HCT116 (cell line): ENCODE measurements at regions not wholly inside any gene's neighbourhood (a gene's known extent, or its start where the extent isn't known, plus 50 kb on each side); places are given as distances from the start of the nearest gene placed in this dataset.

Experiments
- ATAC-seq: fragments of 200-7000 bp; cut with Tn5 transposase; 2 replicates; pipeline ENCODE4 v1.9.1; 2020; ENCODE audit warnings: mild to moderate bottlenecking, moderate library complexity
- BruUV-seq: library from RNA; stranded (reverse); fragments of 400-500 nt; replicated peaks from 2 replicates; lab custom pipeline; 2021; lab: Mats Ljungman, UMichigan
- CTCF ChIA-PET: fragments of 300-600 bp; sonication (Branson Sonifier 250); formaldehyde crosslinking; loops from one replicate; lab custom pipeline; 2021; ENCODE audit warnings: antibody characterized with exemption; lab: Charles Lee
- POLR2A ChIA-PET: fragments of 300-600, 350-600 bp; sonication (Branson Sonifier 250); formaldehyde crosslinking; loops from one replicate; lab custom pipeline; 2021; ENCODE audit warnings: antibody characterized with exemption; lab: Charles Lee
- RAD21 ChIA-PET, 2 experiments: fragments of 300-600 bp; sonication (Branson Sonifier 250); formaldehyde crosslinking; loops; one replicate each; lab custom pipeline; 2023; ENCODE audit warnings: low total read pairs in 2 of 2; ENCODE audit not compliant: uncharacterized antibody in 2 of 2, unreplicated experiment in 2 of 2, low non-redundant PET in 1 of 2; lab: Charles Lee
- DNase-seq: peaks from one replicate; pipeline ENCODE4 v3.0.0-alpha.2; 2010; ENCODE audit warnings: low read depth, low spot score
- H2AFZ ChIP-seq: fragments of 200-600 bp; shearing (Covaris generic), sonication (generic); 2 replicates; pipeline ENCODE4 v1.6.1; 2017; ENCODE audit warnings: low read depth, mixed run types, mixed read lengths, antibody characterized with exemption, low read length; ENCODE audit not compliant: poor library complexity, severe bottlenecking
- H3K27ac ChIP-seq: 2 replicates; pipeline ENCODE4 v1.5.1; 2012; ENCODE audit warnings: low read depth, low read length
- H3K27me3 ChIP-seq: fragments of 200-600 bp; sonication (generic); 2 replicates; pipeline ENCODE4 v1.6.1; 2016; ENCODE audit warnings: mixed run types, low read length, mixed read lengths; ENCODE audit not compliant: insufficient read depth
- H3K36me3 ChIP-seq, 2 experiments: fragments of 200-500 bp in 1 of 2; fragments of 200-600 bp in 1 of 2; sonication (Bioruptor generic) in 1 of 2; sonication (generic) in 1 of 2; 2 replicates each; pipeline versions ENCODE4 v1.5.1 to v1.6.1; 2014 to 2016; ENCODE audit warnings: low read length in 2 of 2, inconsistent platforms in 1 of 2, mixed read lengths in 1 of 2, mixed run types in 1 of 2; ENCODE audit not compliant: insufficient read depth in 2 of 2, control insufficient read depth in 1 of 2
- H3K4me1 ChIP-seq, 2 experiments: fragments of 200-600 bp in 1 of 2; sonication (generic) in 1 of 2; 2 replicates each; pipeline versions ENCODE4 v1.5.1 to v1.6.1; 2012 to 2017; ENCODE audit warnings: low read length in 2 of 2, inconsistent platforms in 1 of 2, mild to moderate bottlenecking in 1 of 2, mixed read lengths in 1 of 2, mixed run types in 1 of 2, moderate library complexity in 1 of 2; ENCODE audit not compliant: insufficient read depth in 2 of 2, control insufficient read depth in 1 of 2
- H3K4me2 ChIP-seq: fragments of 200-600 bp; sonication (generic); 2 replicates; pipeline ENCODE4 v1.6.1; 2017; ENCODE audit warnings: mixed run types, low read length, mixed read lengths
- H3K4me3 ChIP-seq, 2 experiments: fragments of 200-600 bp in 1 of 2; sonication (generic) in 1 of 2; replicated peaks in 1 of 2; 2 replicates each; pipeline ENCODE4 v1.5.1; 2011 to 2016; ENCODE audit warnings: low read length in 2 of 2, control low read depth in 1 of 2, low read depth in 1 of 2, mild to moderate bottlenecking in 1 of 2, mixed read lengths in 1 of 2, mixed run types in 1 of 2
- H3K79me2 ChIP-seq: fragments of 200-600 bp; sonication (generic); 2 replicates; pipeline ENCODE4 v1.6.1; 2017; ENCODE audit warnings: mild to moderate bottlenecking, mixed run types, low read length, moderate library complexity, mixed read lengths; ENCODE audit not compliant: insufficient read depth
- H3K9ac ChIP-seq: fragments of 200-600 bp; sonication (generic); 2 replicates; pipeline ENCODE4 v1.6.1; 2016; ENCODE audit warnings: low read length, mixed read lengths
- H3K9me2 ChIP-seq: fragments of 200-600 bp; sonication (generic), shearing (Covaris generic); 2 replicates; pipeline ENCODE4 v1.6.1; 2017; ENCODE audit warnings: mixed run types, mild to moderate bottlenecking, moderate library complexity; ENCODE audit not compliant: insufficient read depth
- H3K9me3 ChIP-seq, 2 experiments: fragments of 200-500 bp in 1 of 2; fragments of 200-600 bp in 1 of 2; sonication (Bioruptor generic) in 1 of 2; sonication (generic) in 1 of 2; 2 replicates each; pipeline ENCODE4 v1.6.1; 2014 to 2017; ENCODE audit warnings: low read length in 2 of 2, mixed read lengths in 2 of 2, inconsistent platforms in 1 of 2, low read depth in 1 of 2, mild to moderate bottlenecking in 1 of 2, mixed run types in 1 of 2, moderate library complexity in 1 of 2; ENCODE audit not compliant: control insufficient read depth in 1 of 2, insufficient read depth in 1 of 2
- H4K20me1 ChIP-seq: fragments of 200-600 bp; sonication (generic), shearing (Covaris generic); 2 replicates; pipeline ENCODE4 v1.6.1; 2017; ENCODE audit warnings: mixed run types, mild to moderate bottlenecking, moderate library complexity; ENCODE audit not compliant: insufficient read depth
- CBX3 ChIP-seq: IDR thresholded peaks from 2 replicates; pipeline ENCODE4 v1.6.1; 2012; ENCODE audit warnings: low read depth
- EGR1 ChIP-seq: IDR thresholded peaks from 2 replicates; pipeline ENCODE4 v1.6.1; 2012; ENCODE audit warnings: low read depth
- POLR2A ChIP-seq: IDR thresholded peaks from 2 replicates; pipeline ENCODE4 v1.7.0; 2011; ENCODE audit warnings: borderline replicate concordance; ENCODE audit not compliant: insufficient read depth, insufficient read length; ENCODE audit errors: extremely low read depth
- POLR2AphosphoS5 ChIP-seq: IDR thresholded peaks from 2 replicates; pipeline ENCODE4 v1.6.1; 2011; ENCODE audit warnings: mild to moderate bottlenecking, low read depth, low read length, moderate library complexity
- SIN3A ChIP-seq: IDR thresholded peaks from 2 replicates; pipeline ENCODE4 v1.6.1; 2012; ENCODE audit warnings: low read depth
- SP1 ChIP-seq: IDR thresholded peaks from 2 replicates; pipeline ENCODE4 v1.6.1; 2012; ENCODE audit warnings: low read depth
- TCF7L2 ChIP-seq: IDR thresholded peaks from 2 replicates; pipeline ENCODE4 v1.7.0; 2011; ENCODE audit warnings: borderline replicate concordance, inconsistent platforms; ENCODE audit not compliant: insufficient read depth, insufficient read length; ENCODE audit errors: extremely low read depth
- YY1 ChIP-seq: IDR thresholded peaks from 2 replicates; pipeline ENCODE4 v1.6.1; 2011; ENCODE audit warnings: low read length, low read depth, moderate library complexity, mild to moderate bottlenecking; ENCODE audit not compliant: insufficient replicate concordance; ENCODE audit errors: extremely low read depth
- intact Hi-C: fragments of 100-400 bp; cut with micrococcal nuclease; formaldehyde crosslinking; loops from 2 replicates; pipeline ENCODE4 v1.10.0; 2022
- TF ChIP-seq, protein P1 (sequence below): IDR thresholded peaks from 2 replicates; pipeline ENCODE4 v1.6.1; 2012
- TF ChIP-seq, protein P2 (sequence below), 3 experiments: fragments of 200-600 bp in 1 of 3; sonication (generic) in 1 of 3; IDR thresholded peaks in 2 of 3; conservative IDR thresholded peaks in 1 of 3; 2 replicates each; pipeline ENCODE4 v1.5.1; 2012 to 2017; ENCODE audit warnings: low read depth in 2 of 3, low read length in 2 of 3, antibody characterized with exemption in 1 of 3, borderline replicate concordance in 1 of 3, control low read depth in 1 of 3, mild to moderate bottlenecking in 1 of 3, mixed read lengths in 1 of 3, mixed run types in 1 of 3, moderate library complexity in 1 of 3; ENCODE audit not compliant: insufficient read depth in 1 of 3
- TF ChIP-seq, protein P3 (sequence below): IDR thresholded peaks from 2 replicates; pipeline ENCODE4 v1.6.1; 2011; ENCODE audit warnings: mild to moderate bottlenecking, low read length, moderate library complexity; ENCODE audit not compliant: insufficient replicate concordance; ENCODE audit errors: extremely low read depth
- TF ChIP-seq, protein P4 (sequence below): IDR thresholded peaks from 2 replicates; pipeline ENCODE4 v1.6.1; 2012; ENCODE audit warnings: low read depth

DNA sequence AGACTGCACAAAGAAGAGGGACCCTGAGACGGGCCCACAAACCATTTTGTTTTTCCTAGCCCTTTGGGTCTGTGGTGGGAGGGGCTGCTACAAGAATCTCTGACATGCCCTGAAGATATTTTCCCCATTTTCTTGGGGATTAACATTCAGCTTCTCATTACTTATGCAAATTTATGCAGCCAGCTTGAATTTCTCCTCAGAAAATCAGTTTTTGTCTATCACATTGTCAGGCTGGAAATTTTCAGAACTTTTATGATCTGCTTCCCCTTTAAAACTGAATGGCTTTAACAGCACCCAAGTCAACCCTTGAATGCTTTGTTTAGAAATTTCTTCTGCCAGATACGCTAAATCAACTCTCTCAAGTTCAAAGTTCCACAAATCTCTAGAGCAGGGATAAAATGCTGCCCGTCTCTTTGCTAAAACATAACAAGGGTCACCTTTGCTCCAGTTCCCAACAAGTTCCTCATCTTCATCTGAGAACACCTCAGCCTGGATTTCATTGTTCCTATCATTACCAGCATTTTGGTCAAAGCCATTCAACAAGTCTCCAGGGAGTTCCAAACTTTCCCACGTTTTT lies 560.0 kb upstream of the KCND2 start:
- Histone ChIP-seq H3K4me3 (no peak overlapping the region), H3K9ac (no peak overlapping the region), H2AFZ (no peak overlapping the region), H4K20me1 (no peaks in the 10 kb centered on the region), H3K27me3 (no peaks in the 10 kb centered on the region), H3K36me3 (no peaks in the 10 kb centered on the region), H3K4me2 (no peak overlapping the region), H3K4me1 (no peaks in the 10 kb centered on the region), H3K9me2 (no peaks in the 10 kb centered on the region; the same call in 1 of the 2 replicates), H3K27ac (no peak overlapping the region), H3K79me2 (no peaks in the 10 kb centered on the region), H3K9me3 (no peaks in the 10 kb centered on the region)
- TF ChIP-seq POLR2A: no peak
- no peak for TF ChIP-seq SP1
- TF ChIP-seq TCF7L2: no peak
- TF ChIP-seq, protein P1, sequence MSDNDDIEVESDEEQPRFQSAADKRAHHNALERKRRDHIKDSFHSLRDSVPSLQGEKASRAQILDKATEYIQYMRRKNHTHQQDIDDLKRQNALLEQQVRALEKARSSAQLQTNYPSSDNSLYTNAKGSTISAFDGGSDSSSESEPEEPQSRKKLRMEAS: no peak
- no peak for TF ChIP-seq YY1
- TF ChIP-seq SIN3A: no peak
- TF ChIP-seq, protein P2, sequence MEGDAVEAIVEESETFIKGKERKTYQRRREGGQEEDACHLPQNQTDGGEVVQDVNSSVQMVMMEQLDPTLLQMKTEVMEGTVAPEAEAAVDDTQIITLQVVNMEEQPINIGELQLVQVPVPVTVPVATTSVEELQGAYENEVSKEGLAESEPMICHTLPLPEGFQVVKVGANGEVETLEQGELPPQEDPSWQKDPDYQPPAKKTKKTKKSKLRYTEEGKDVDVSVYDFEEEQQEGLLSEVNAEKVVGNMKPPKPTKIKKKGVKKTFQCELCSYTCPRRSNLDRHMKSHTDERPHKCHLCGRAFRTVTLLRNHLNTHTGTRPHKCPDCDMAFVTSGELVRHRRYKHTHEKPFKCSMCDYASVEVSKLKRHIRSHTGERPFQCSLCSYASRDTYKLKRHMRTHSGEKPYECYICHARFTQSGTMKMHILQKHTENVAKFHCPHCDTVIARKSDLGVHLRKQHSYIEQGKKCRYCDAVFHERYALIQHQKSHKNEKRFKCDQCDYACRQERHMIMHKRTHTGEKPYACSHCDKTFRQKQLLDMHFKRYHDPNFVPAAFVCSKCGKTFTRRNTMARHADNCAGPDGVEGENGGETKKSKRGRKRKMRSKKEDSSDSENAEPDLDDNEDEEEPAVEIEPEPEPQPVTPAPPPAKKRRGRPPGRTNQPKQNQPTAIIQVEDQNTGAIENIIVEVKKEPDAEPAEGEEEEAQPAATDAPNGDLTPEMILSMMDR (IDR thresholded peaks at IDR 0.05 in 2 of 3, conservative IDR thresholded peaks at IDR 0.05 in 1 of 3; ENCODE audit: borderline replicate concordance in 1 of 3, insufficient read depth in 1 of 3, low read depth in 2 of 3, low read length in 2 of 3): no peak
- TF ChIP-seq, protein P3, sequence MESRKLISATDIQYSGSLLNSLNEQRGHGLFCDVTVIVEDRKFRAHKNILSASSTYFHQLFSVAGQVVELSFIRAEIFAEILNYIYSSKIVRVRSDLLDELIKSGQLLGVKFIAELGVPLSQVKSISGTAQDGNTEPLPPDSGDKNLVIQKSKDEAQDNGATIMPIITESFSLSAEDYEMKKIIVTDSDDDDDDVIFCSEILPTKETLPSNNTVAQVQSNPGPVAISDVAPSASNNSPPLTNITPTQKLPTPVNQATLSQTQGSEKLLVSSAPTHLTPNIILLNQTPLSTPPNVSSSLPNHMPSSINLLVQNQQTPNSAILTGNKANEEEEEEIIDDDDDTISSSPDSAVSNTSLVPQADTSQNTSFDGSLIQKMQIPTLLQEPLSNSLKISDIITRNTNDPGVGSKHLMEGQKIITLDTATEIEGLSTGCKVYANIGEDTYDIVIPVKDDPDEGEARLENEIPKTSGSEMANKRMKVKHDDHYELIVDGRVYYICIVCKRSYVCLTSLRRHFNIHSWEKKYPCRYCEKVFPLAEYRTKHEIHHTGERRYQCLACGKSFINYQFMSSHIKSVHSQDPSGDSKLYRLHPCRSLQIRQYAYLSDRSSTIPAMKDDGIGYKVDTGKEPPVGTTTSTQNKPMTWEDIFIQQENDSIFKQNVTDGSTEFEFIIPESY: no peak
- TF ChIP-seq POLR2AphosphoS5: no peak
- TF ChIP-seq, protein P4, sequence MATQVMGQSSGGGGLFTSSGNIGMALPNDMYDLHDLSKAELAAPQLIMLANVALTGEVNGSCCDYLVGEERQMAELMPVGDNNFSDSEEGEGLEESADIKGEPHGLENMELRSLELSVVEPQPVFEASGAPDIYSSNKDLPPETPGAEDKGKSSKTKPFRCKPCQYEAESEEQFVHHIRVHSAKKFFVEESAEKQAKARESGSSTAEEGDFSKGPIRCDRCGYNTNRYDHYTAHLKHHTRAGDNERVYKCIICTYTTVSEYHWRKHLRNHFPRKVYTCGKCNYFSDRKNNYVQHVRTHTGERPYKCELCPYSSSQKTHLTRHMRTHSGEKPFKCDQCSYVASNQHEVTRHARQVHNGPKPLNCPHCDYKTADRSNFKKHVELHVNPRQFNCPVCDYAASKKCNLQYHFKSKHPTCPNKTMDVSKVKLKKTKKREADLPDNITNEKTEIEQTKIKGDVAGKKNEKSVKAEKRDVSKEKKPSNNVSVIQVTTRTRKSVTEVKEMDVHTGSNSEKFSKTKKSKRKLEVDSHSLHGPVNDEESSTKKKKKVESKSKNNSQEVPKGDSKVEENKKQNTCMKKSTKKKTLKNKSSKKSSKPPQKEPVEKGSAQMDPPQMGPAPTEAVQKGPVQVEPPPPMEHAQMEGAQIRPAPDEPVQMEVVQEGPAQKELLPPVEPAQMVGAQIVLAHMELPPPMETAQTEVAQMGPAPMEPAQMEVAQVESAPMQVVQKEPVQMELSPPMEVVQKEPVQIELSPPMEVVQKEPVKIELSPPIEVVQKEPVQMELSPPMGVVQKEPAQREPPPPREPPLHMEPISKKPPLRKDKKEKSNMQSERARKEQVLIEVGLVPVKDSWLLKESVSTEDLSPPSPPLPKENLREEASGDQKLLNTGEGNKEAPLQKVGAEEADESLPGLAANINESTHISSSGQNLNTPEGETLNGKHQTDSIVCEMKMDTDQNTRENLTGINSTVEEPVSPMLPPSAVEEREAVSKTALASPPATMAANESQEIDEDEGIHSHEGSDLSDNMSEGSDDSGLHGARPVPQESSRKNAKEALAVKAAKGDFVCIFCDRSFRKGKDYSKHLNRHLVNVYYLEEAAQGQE: no peak
- no peak for TF ChIP-seq CBX3
- no peak for TF ChIP-seq EGR1
- POLR2A ChIA-PET: no interaction called here
- ATAC-seq: no peak
- BruUV-seq: no TSS peak
- CTCF ChIA-PET: no interaction called here
- RAD21 ChIA-PET: no interaction called here
- DNase-seq: no peak
- intact Hi-C loops: no loop called here
